ENCODE measurements at regions not wholly inside any gene's neighbourhood (a gene's known extent, or its start where the extent isn't known, plus 50 kb on each side); places are given as distances from the start of the nearest gene placed in this dataset.

- no peak for DNase-seq
Measured at GRCh38 chr13:74450525-74450845, 316.3 kb upstream of the KLF12 start.

- DNase-seq, result no peak
Measured at GRCh38 chr13:74449811-74450524, 315.8 kb upstream of the KLF12 start.

GRCh38 chr13:74444864-74445479 is 310.8 kb upstream of the KLF12 start:
- DNase-seq, result no peak

GRCh38 chr13:74444161-74444571 is 310.0 kb upstream of the KLF12 start:
- DNase-seq, result no peak

GRCh38 chr13:74443631-74444030 is 309.4 kb upstream of the KLF12 start:
- no peak for DNase-seq

GRCh38 chr13:74442751-74443150 is 308.5 kb upstream of the KLF12 start:
- DNase-seq, result no peak

GRCh38 chr13:74438901-74439300 is 304.7 kb upstream of the KLF12 start:
- DNase-seq, result no peak

GRCh38 chr13:74434782-74435181 is 300.6 kb upstream of the KLF12 start:
- no peak for DNase-seq

GRCh38 chr13:74424455-74424854 is 290.3 kb upstream of the KLF12 start:
- DNase-seq, result no peak

GRCh38 chr13:74423434-74423833 is 289.2 kb upstream of the KLF12 start:
- DNase-seq, result no peak

- no peak for DNase-seq
Measured at GRCh38 chr13:74414458-74414857, 280.3 kb upstream of the KLF12 start.

- DNase-seq, result no peak
Measured at GRCh38 chr13:74413482-74413881, 279.3 kb upstream of the KLF12 start.

- DNase-seq, result no peak
Measured at GRCh38 chr13:74409551-74409950, 275.3 kb upstream of the KLF12 start.

GRCh38 chr13:74406420-74406819 is 272.2 kb upstream of the KLF12 start:
- DNase-seq, result no peak

GRCh38 chr13:74398599-74398998 is 264.4 kb upstream of the KLF12 start:
- no peak for DNase-seq

- no peak for DNase-seq
Measured at GRCh38 chr13:74389056-74389455, 254.9 kb upstream of the KLF12 start.

GRCh38 chr13:74388626-74389025 is 254.4 kb upstream of the KLF12 start:
- DNase-seq, result no peak

GRCh38 chr13:74372511-74372910 is 238.3 kb upstream of the KLF12 start:
- no peak for DNase-seq

GRCh38 chr13:74367193-74367592 is 233.0 kb upstream of the KLF12 start:
- DNase-seq, result no peak

GRCh38 chr13:74361274-74361673 is 227.1 kb upstream of the KLF12 start:
- DNase-seq, result no peak

GRCh38 chr13:74346960-74347359 is 212.8 kb upstream of the KLF12 start:
- no peak for DNase-seq

GRCh38 chr13:74338341-74338740 is 204.1 kb upstream of the KLF12 start:
- no peak for DNase-seq

- DNase-seq, result no peak
Measured at GRCh38 chr13:74336546-74336945, 202.3 kb upstream of the KLF12 start.

GRCh38 chr13:74335370-74335769 is 201.2 kb upstream of the KLF12 start:
- DNase-seq, result no peak

GRCh38 chr13:74329962-74330361 is 195.8 kb upstream of the KLF12 start:
- no peak for DNase-seq
